ENCODE measurements at regions not wholly inside any gene's neighbourhood (a gene's known extent, or its start where the extent isn't known, plus 50 kb on each side); places are given as distances from the start of the nearest gene placed in this dataset.
A peak's percentile ranks its signal among the peaks of the same experiment; 100 is the strongest.
"Not testable (repeated sequence)": the region's sequence is repeated elsewhere in the genome, so short reads cannot be mapped to it uniquely, and the experiment has no call there.

GRCh38 chr20:53884859-53885541, 185.4 kb downstream of the BCAS1 start:
- ChIA-PET CTCF (interaction anchor here (0.9 kb wide), 1 partner anchor 15 kb away, joined by 3 read pairs; no protein-coding TSS in a partner anchor), POLR2A (interaction anchor here (0.5 to 1.4 kb wide), 7 partner anchors 13 to 308 kb away, joined by 3 to 5 read pairs (median 4); no protein-coding TSS in a partner anchor)
- Histone ChIP-seq H3K36me3 (ENCODE audit: control insufficient read depth in 2 of 3, insufficient read depth in 3 of 3, low read length in 3 of 3) (no peaks in the 10 kb centered on the region), H3K27ac (ENCODE audit: low read depth, low read length) (no peak overlapping the region), H3K9me3 (ENCODE audit: control insufficient read depth in 2 of 3, low read length in 3 of 3) (no peaks in the 10 kb centered on the region), H3K4me3 (ENCODE audit: low read length) (no peak overlapping the region), H3K4me1 (ENCODE audit: control insufficient read depth in 2 of 2, insufficient read depth in 2 of 2, low read length in 2 of 2) (peaks cover 4 to 12% of the 10 kb centered on the region in 2 donors), H3K27me3 (ENCODE audit: control insufficient read depth in 2 of 2, insufficient read depth in 2 of 2, low read length in 2 of 2) (no peaks in the 10 kb centered on the region)
- intact Hi-C loops (cut with micrococcal nuclease), result loop anchor here in 1 of 2 donors (2.0 kb wide), 1 partner anchor 14 kb away; no protein-coding TSS in a partner anchor
- Mint-ChIP-seq H3K4me1 (peaks cover 7 to 35% (median 24%) of the 10 kb centered on the region in 7 donors), H3K27me3 (no peaks in the 10 kb centered on the region), H3K36me3 (peaks cover 0 to 4% (median 0%) of the 10 kb centered on the region in 5 donors), H3K4me3 (peak overlapping the region in 3 of 10 donors; percentile 15 to 27 (median 17)), H3K9me3 (peaks cover 0 to 2% (median 0%) of the 10 kb centered on the region in 11 donors), H3K27ac (peak overlapping the region in 4 of 9 donors; percentile 12 to 68 (median 42))
- DNase-seq (peak in 1 of 9 donors; percentile 58), ATAC-seq (no peak)

GRCh38 chr20:53883098-53883911, 187.1 kb downstream of the BCAS1 start:
- Mint-ChIP-seq H3K27ac (no peak overlapping the region), H3K36me3 (peaks cover 0 to 4% (median 0%) of the 10 kb centered on the region in 5 donors), H3K4me1 (peaks cover 7 to 44% (median 20%) of the 10 kb centered on the region in 7 donors), H3K27me3 (no peaks in the 10 kb centered on the region), H3K9me3 (peaks cover 0 to 2% (median 0%) of the 10 kb centered on the region in 11 donors), H3K4me3 (no peak overlapping the region)
- no peaks in the 10 kb centered on the region for H3K9me3 ChIP-seq (ENCODE audit: control insufficient read depth in 2 of 3, low read length in 3 of 3)
- H3K27me3 ChIP-seq (ENCODE audit: control insufficient read depth in 2 of 2, insufficient read depth in 2 of 2, low read length in 2 of 2), result no peaks in the 10 kb centered on the region
- DNase-seq (no peak), ATAC-seq (no peak)
- no peak overlapping the region for H3K27ac ChIP-seq (ENCODE audit: low read depth, low read length)
- ChIA-PET POLR2A (no interaction called here), CTCF (interaction anchor here (1.3 kb wide), 1 partner anchor 34 kb away, joined by 3 read pairs; no protein-coding TSS in a partner anchor)
- H3K4me3 ChIP-seq (ENCODE audit: low read length), result no peak overlapping the region
- H3K4me1 ChIP-seq (ENCODE audit: control insufficient read depth in 2 of 2, insufficient read depth in 2 of 2, low read length in 2 of 2), result peaks cover 4 to 12% of the 10 kb centered on the region in 2 donors
- no peaks in the 10 kb centered on the region for H3K36me3 ChIP-seq (ENCODE audit: control insufficient read depth in 2 of 3, insufficient read depth in 3 of 3, low read length in 3 of 3)
- intact Hi-C loops (cut with micrococcal nuclease), result no loop called here

- CTCF ChIA-PET; H3K9me3 Mint-ChIP-seq; H3K4me3 ChIP-seq (ENCODE audit: low read length); H3K27me3 Mint-ChIP-seq; H3K27ac ChIP-seq (ENCODE audit: low read depth, low read length); DNase-seq; H3K27me3 ChIP-seq (ENCODE audit: control insufficient read depth in 2 of 2, insufficient read depth in 2 of 2, low read length in 2 of 2); H3K9me3 ChIP-seq (ENCODE audit: control insufficient read depth in 2 of 3, low read length in 3 of 3); intact Hi-C loops (cut with micrococcal nuclease); ATAC-seq; H3K4me3 Mint-ChIP-seq; H3K36me3 ChIP-seq (ENCODE audit: control insufficient read depth in 2 of 3, insufficient read depth in 3 of 3, low read length in 3 of 3); H3K36me3 Mint-ChIP-seq: not testable (repeated sequence)
- H3K4me1 ChIP-seq (ENCODE audit: control insufficient read depth in 2 of 2, insufficient read depth in 2 of 2, low read length in 2 of 2), result peaks cover 4 to 12% of the 10 kb centered on the region in 2 donors
- Mint-ChIP-seq H3K4me1 (peaks cover 5 to 45% (median 12%) of the 10 kb centered on the region in 7 donors), H3K27ac (peak overlapping the region in 1 of 9 donors; percentile 36)
- POLR2A ChIA-PET, result interaction anchor here (0.6 kb wide), 1 partner anchor 33 kb away, joined by 5 read pairs; no protein-coding TSS in a partner anchor
Measured at GRCh38 chr20:53882438-53882986, 187.9 kb downstream of the BCAS1 start.

- Mint-ChIP-seq H3K4me3 (no peak overlapping the region), H3K4me1 (peaks cover 5 to 45% (median 17%) of the 10 kb centered on the region in 7 donors), H3K27ac (peak overlapping the region in 1 of 9 donors; percentile 55), H3K27me3 (no peaks in the 10 kb centered on the region), H3K36me3 (peaks cover 0 to 4% (median 0%) of the 10 kb centered on the region in 5 donors), H3K9me3 (peaks cover 0 to 2% (median 0%) of the 10 kb centered on the region in 11 donors)
- Histone ChIP-seq H3K27me3 (ENCODE audit: control insufficient read depth in 2 of 2, insufficient read depth in 2 of 2, low read length in 2 of 2) (no peaks in the 10 kb centered on the region), H3K36me3 (ENCODE audit: control insufficient read depth in 2 of 3, insufficient read depth in 3 of 3, low read length in 3 of 3) (no peaks in the 10 kb centered on the region), H3K9me3 (ENCODE audit: control insufficient read depth in 2 of 3, low read length in 3 of 3) (no peaks in the 10 kb centered on the region), H3K4me1 (ENCODE audit: control insufficient read depth in 2 of 2, insufficient read depth in 2 of 2, low read length in 2 of 2) (peaks cover 4 to 12% of the 10 kb centered on the region in 2 donors), H3K27ac (ENCODE audit: low read depth, low read length) (no peak overlapping the region), H3K4me3 (ENCODE audit: low read length) (no peak overlapping the region)
- intact Hi-C loops (cut with micrococcal nuclease), result no loop called here
- ChIA-PET CTCF (no interaction called here), POLR2A (interaction anchor here (0.6 to 1.0 kb wide), 3 partner anchors 18 to 128 kb away, joined by 3 to 5 read pairs (median 3); no protein-coding TSS in a partner anchor)
- DNase-seq (no peak), ATAC-seq (no peak)
Measured at GRCh38 chr20:53881362-53881761, 189.0 kb downstream of the BCAS1 start.

- peaks cover 0 to 4% (median 0%) of the 10 kb centered on the region in 5 donors for H3K36me3 Mint-ChIP-seq
- H3K4me1 Mint-ChIP-seq, result peaks cover 5 to 39% (median 21%) of the 10 kb centered on the region in 7 donors
- intact Hi-C loops (cut with micrococcal nuclease), result no loop called here
- ChIA-PET POLR2A (interaction anchor here (0.7 kb wide), 1 partner anchor 219 kb away, joined by 4 read pairs; no protein-coding TSS in a partner anchor), CTCF (interaction anchor here (1.9 kb wide), 1 partner anchor 36 kb away, joined by 5 read pairs; no protein-coding TSS in a partner anchor)
- Histone ChIP-seq H3K9me3 (ENCODE audit: control insufficient read depth in 2 of 3, low read length in 3 of 3) (no peaks in the 10 kb centered on the region), H3K4me1 (ENCODE audit: control insufficient read depth in 2 of 2, insufficient read depth in 2 of 2, low read length in 2 of 2) (peaks cover 4 to 12% of the 10 kb centered on the region in 2 donors), H3K36me3 (ENCODE audit: control insufficient read depth in 2 of 3, insufficient read depth in 3 of 3, low read length in 3 of 3) (no peaks in the 10 kb centered on the region), H3K4me3 (ENCODE audit: low read length) (no peak overlapping the region), H3K27me3 (ENCODE audit: control insufficient read depth in 2 of 2, insufficient read depth in 2 of 2, low read length in 2 of 2) (no peaks in the 10 kb centered on the region), H3K27ac (ENCODE audit: low read depth, low read length) (no peak overlapping the region)
- peaks cover 0 to 4% (median 0%) of the 10 kb centered on the region in 11 donors for H3K9me3 Mint-ChIP-seq
- H3K27me3 Mint-ChIP-seq, result no peaks in the 10 kb centered on the region
- H3K27ac Mint-ChIP-seq, result peak overlapping the region in 3 of 9 donors; percentile 16 to 35 (median 30)
- DNase-seq (no peak), ATAC-seq (no peak)
- H3K4me3 Mint-ChIP-seq, result no peak overlapping the region
Measured at GRCh38 chr20:53880108-53880641, 190.2 kb downstream of the BCAS1 start.
